NCI-H526 treated with DMSO at 0.1 percent for 48 hours (cell line): ENCODE measurements at regions not wholly inside any gene's neighbourhood (a gene's known extent, or its start where the extent isn't known, plus 50 kb on each side); places are given as distances from the start of the nearest gene placed in this dataset.

Experiments used
- DNase-seq: peaks from one replicate; lab custom pipeline; 2025; lab: John Stamatoyannopoulos, UW

DNA sequence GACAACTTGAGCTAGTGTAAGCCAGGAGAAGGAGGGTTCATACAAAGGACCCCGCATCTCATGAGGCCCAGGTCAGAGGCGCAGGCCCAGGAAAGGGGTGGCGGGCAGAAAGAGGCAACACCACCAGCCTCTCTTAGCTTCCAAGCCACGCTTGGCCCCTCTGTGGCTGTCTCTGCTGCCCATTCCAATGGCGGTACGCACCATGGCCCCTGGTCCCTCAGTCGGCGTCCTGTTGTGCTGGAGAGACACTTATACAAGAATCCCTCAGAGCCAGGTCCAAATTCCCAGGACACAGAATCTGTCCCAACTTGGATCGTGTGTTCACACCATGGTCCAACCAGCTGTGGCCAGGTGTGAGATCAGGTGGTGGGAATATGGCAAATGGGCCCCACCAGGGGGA lies 127.0 kb upstream of the CDH4 start:
- no peak for DNase-seq

DNA sequence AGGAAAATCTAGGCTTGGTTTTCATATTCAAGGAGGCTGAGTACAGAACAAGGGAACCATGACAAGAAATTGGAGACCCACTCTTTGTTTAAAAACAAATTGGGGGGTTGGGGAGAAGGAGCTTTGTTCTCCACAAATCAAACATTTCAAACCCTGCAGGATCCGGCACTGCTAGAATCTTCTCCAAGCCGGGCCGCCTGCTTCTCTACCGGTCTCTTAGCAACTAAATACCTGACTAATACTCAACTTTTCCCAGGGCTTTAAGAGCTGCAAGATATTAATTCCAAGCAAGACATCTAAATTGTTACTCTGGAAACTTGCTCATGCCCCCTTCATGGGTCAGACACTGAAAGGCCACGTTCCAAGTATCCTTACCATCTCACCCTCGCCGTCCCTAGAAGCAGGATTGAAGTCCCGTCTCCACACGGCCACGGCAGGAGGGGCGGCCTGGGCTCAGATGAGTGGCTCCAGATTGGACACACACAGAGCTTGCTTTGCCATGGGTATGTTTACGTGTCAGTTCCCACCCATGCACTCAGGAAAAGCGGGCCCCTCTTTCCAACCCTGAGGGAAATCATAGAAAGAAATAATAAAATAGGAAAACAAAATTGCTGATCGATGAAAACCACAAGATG lies 126.4 kb upstream of the CDH4 start:
- no peak for DNase-seq

DNA sequence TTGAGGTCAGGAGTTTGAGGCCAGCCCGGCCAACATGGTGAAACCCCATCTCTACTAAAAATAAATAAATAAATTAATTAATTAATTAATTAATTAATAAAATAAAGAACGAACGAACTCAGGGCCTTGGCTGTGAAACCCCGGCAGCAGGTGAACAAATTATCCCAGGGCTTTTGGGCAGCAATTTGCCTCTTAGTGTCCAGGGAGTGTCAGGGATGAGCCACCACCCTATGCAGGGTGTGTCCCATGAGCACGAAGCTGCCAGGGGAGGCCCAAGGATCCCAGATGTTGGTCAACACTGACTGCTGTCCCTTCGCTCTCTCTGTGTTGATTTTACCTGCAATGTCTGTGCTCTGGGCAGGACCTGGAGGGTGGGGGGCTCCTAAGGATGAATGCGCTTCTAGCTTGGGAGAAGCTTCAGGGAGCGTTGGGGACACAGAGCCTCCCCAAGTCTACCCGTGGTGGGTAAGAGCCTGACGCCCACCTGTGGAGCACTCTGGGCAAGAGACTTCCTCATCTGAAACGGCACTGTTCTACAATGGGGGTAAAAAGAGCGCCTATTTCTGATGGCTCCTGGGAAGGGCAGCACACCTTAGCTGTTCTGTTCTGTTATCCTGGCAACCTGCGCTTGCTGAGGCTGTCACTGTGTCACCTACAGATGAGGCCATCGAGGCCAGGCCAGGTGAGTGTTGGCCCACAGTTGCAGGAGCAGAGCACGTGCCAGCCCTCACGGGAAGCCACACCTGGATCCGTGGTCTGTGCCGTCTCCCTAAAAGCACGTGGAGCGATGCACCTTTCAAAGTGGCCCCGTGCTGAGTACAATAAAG lies 125.5 kb upstream of the CDH4 start:
- DNase-seq = no peak

DNA sequence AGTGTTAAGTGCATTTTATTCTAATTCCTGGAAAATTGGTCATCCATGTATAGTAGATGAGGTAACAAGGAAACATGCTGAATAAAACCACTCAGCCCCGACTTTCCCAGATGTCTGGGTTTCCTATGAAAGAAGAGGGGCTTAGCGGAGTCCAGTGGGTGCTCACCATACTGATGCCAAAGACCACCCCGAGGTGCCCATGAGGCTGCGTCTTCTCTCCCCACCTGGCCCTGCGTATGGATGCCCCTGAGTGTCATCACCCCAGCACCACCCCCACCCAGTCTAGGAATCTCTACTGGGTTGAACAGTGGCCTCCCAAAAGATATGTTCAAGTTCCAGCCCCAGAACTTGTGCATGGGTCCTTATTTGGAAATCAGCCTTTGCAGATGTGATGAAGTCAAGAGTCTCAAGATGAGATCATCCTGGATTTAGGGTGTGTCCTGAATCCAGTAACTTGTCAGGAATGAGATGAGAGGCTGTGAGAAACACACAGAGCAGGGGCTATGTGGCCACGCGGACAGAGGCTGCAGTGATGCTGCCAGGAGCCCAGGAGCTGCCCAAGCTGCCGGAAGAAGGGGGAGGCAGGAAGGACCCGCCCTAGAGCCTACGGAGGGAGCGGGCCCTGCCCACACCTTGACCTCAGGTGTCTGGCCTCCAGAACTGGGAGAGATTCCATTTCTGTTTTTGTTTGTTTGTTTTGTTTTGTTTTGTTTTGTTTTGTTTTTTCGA lies 124.6 kb upstream of the CDH4 start:
- DNase-seq = no peak

- no peak for DNase-seq
Measured at GRCh38 chr20:61128701-61129269, 123.3 kb upstream of the CDH4 start.

GRCh38 chr20:61129311-61129710 lies 122.8 kb upstream of the CDH4 start:
- DNase-seq = peak; percentile 78

GRCh38 chr20:61130156-61130555 lies 121.9 kb upstream of the CDH4 start:
- DNase-seq = no peak

DNA sequence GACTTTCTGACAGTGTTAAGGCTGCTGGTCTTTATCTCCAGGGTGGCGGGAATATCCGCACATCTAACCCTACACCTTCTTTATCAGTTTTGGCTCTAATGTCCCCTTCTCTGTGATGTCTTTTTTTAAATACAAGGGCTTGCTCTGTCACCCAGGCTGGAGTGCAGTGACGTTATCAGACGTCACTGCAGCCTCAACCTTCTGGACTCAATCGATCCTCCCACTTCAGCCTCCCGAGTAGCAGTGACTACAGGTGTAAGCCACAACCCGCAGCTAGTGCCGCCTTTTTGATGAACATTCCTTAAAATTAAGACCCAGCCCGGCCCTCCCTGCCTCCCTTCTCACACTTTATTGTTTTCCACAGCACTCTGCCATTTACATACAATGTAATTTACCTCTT lies 120.1 kb upstream of the CDH4 start:
- DNase-seq = no peak

- no peak for DNase-seq
Measured at GRCh38 chr20:61133611-61134010, 118.5 kb upstream of the CDH4 start.

DNA sequence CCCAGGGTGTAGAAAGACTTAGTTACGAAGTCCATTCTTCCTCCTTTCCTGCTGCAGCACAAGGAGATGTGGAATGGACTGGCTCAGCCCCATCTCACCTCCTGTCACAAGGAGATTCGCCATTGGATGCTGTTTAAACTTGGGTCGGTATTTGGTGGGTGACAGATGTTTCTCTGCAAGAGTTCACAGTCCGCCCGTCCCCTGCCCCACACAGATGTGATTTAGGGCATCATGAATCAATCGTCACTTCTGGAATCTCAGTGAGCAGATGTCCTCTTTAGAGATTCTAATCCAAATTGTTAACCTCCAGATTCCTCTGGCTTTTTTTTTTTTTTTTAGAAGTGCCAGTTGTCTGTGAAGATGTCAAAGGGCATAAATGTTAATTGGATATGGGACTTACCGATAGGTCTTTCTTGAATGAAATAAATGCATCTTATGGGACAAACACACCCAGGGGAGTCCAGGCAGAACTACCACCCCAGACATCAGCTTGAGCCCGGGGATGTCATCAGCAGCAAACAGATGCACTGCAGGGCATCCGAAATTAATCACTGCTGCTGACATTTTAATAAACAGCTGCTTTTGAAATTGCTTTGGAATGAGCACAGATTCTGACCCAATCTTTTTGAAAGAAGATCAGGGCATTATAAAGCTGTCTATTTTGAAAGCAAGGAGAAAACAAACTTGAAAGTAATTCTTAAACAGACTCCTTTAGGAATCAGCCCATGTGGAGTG lies 117.6 kb upstream of the CDH4 start:
- no peak for DNase-seq

GRCh38 chr20:61135266-61135665 lies 116.8 kb upstream of the CDH4 start:
- DNase-seq = no peak

GRCh38 chr20:61135968-61136367 lies 116.1 kb upstream of the CDH4 start:
- DNase-seq = no peak

DNA sequence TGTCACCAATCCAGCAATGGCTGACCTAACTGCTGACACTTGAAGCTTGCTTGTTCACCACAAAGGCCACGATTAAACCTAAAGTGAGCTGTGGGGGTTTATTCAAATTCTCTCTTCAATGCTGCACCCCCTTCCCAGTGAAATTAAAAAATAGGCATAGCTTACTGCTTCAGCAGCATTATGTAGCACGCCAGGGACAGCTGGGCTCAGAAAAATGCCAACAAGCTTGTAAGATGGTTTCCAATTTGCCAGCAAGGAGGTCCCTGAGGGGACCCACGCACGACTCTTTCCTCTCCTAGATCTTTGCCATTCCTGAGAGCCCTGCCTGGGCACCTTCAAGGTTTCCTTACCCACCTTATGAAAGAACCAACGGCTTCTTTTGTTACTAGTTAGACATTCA lies 113.5 kb upstream of the CDH4 start:
- no peak for DNase-seq

- no peak for DNase-seq
Measured at GRCh38 chr20:61139031-61139430, 113.0 kb upstream of the CDH4 start.

DNA sequence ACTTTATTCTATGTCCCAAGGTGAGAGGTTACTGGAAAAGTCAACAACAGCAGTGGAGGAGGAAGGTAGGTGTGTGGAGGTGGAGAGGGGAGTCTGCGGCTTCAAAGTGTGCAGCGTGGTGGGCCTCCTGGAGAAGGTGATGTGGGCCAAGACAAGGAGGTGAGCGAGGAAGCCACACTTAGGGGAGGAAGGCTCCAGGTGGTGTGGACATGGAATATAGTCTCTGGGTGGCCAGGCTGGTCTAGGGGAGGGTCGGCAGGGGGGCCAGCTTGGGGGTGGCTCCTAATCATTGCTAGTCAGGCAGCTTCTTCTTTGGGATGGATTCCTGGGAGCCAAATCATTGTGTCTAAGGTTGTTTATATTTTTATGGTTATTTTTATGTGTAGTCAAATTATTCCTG lies 111.5 kb upstream of the CDH4 start:
- no peak for DNase-seq

DNA sequence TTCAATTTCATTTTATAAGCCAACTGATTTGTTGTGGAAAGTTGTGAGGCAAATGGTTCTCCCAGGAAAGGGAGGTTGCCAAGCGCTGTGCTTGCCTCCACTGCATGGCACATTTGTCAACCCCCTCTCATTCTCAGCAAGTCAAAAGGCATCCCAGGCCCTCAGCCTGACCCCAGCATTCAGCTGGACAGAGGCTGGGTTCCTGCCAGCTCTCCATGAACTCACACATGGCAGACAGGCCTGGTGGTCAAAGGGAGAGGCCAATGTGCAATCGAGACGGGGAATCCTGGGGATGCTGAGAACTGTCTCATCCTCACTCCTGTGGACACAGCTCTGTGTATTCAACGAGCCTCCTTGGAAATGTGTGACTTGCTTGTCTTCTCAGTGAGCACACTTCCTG lies 106.0 kb upstream of the CDH4 start:
- DNase-seq = no peak

DNA sequence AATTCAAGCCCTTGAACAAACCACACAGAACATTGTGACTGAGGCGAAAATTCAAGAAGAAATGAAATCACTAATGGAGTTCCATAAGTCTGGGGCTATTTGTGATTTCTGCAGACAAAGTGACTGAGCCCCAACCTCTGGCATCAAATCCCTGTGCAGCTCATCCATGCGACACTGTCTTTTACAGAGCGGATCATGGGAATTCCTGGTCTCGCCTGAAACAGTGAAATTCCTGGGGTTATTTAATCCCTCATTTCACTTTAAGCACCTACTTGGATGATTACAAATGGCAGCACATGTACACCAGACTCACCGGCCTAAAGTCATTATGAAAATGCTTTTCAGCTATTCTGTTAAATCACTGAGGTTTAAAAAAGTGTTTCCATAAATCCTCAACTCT lies 102.4 kb upstream of the CDH4 start:
- no peak for DNase-seq

GRCh38 chr20:61157301-61157700 lies 94.8 kb upstream of the CDH4 start:
- DNase-seq = no peak

DNA sequence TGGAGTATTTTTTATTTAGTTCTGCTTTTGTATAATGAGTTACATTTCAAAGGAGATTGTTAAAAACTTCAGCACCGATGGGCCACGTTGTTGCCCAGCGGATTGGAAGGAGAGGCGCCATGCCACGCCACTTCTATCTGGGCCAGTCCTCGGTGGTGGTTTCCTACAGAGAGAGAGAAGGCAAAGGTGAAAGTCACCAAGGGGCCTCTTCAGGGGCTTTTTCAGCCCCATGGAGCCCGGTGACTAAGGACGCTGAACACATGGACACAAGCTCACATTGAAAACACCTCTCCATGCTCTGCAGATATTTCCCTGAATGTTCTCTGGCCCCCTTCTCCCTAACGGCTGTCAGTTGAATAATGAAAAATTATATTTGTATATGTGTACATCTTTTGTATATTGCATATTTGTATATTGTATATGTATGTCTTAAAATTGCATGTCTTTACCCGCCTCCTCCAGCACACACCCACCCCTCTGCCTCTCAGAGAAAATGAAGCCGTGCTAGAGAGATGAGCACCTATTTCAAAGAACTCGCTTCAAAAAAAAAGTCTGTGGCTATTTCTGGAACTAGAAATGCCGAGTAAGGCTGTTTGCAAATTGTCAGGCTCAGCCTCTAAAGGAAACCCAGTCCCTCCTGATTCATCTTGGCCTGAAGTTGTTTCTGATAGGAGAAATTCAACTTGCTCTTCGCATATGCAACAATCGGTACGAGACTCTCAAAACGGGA lies 91.9 kb upstream of the CDH4 start:
- peak; percentile 17 for DNase-seq

GRCh38 chr20:61161726-61162390 lies 90.2 kb upstream of the CDH4 start:
- DNase-seq = no peak

- DNase-seq = no peak
Measured at GRCh38 chr20:61162451-61162850, 89.6 kb upstream of the CDH4 start.
